Urothelium cell line (cell line): ENCODE measurements at regions not wholly inside any gene's neighbourhood (a gene's known extent, or its start where the extent isn't known, plus 50 kb on each side); places are given as distances from the start of the nearest gene placed in this dataset.

Source experiments
- DNase-seq: peaks from one replicate; pipeline ENCODE4 v3.0.0; 2011; ENCODE audit warnings: low spot score, mixed read lengths
- FAIRE-seq: peaks from 2 replicates; lab custom pipeline; 2011; peaks lifted over from hg19 to GRCh38; lab: Jason Lieb, UNC

DNA sequence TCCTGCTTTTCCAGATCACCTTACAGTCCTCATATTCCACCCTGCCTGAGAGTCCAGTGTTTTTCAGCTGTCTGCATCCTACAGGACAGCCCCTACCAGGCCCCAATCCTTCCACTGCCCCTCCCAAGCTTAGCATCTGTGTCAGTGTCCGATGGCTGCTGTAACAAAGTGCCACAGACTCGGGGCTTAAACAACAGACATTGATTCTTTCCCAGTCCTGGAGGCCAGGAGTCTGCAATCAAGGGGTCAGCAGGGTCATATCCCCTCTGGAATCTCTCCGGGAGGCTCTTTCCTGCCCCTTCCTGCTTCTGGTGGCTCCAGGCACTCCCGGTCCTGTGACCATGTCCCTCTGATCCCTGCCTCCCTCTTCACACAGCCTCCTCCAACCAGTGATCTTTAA is 396.6 kb upstream of the MAP3K7 start:
- DNase-seq = no peak
- FAIRE-seq = no peak

DNA sequence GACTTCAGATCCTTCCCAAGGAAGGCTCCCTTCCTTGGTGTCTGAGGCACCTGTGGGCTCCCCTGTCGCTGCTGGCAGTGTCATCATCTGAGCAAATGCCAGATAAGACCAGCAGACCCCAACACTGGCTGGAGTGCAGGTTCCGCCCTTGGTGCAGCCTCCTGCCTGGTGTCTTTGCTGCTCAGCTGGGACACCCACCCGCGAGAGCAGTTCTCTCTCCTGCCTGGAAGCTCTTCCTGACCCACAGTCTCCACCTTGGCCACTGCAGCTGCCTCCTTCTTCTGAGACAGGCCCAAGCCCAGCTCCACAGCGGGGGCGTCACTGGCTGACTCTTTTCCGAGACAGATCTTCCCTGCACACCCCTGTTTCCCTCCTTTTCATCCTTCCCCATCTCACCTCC is 395.7 kb upstream of the MAP3K7 start:
- no peak for DNase-seq
- FAIRE-seq = no peak

- FAIRE-seq (no peak), DNase-seq (no peak)
Measured at GRCh38 chr6:90982051-90982450, 395.2 kb upstream of the MAP3K7 start.

DNA sequence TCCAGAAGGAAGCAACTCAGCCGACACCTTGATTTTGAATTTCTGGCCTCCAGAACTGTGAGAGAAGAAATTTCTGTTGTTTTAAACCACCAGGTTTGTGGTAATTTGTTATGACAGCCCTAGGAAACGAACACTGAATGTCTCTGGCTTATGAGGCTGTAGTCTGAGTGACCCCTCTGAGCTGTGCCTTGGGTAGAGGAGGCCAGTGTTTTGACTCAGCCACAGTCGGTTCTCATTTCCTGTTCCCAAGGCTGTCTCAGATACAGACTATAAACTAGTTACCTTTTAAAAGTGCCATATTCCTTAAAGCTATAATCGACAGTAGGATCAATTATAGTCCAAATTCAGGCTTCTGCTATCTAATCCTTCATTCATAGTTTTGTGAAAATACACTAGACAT is 391.2 kb upstream of the MAP3K7 start:
- DNase-seq (no peak), FAIRE-seq (no peak)

GRCh38 chr6:90977513-90977912 is 390.6 kb upstream of the MAP3K7 start:
- no peak for FAIRE-seq

DNA sequence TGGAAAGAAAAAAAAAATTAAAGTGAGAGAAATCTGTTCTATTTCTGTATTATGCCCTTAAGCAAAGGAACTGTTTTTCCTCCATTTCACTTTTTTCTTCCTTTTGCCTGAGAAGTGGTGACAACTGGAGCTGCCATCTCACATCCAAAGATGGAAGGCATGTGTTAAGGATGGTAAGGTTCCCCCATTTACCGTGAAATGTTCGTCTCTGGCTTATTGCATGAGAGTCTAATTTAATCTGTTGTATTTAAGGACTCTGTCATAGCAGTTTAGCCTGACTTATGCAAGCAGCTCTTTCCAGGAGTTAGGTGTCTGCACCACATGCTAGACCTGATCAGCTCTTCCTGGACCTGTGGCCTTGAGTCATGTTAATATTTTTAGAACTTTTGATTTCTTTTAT is 389.5 kb upstream of the MAP3K7 start:
- no peak for FAIRE-seq
- DNase-seq = no peak

More at GRCh38 chr6:90977513-90977912, 390.6 kb upstream of the MAP3K7 start:
- no peak for DNase-seq

DNA sequence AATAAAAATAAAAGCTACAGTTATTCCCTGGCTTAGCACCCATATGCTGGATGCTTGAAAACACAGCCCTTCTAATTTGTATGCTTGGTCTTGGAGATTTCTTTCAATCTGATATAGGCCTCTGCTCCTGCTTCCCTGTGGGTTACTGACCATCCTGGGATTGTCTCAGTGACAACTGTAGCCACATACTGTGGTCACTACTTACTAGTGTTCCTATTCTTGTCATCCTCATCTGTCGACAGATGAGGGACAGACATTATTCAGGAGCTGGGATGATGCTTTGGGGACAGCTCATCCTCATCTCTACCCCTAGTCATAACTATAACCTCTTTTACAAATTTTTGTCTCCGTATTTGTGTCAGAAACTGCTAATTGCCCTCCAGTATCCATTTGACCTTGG is 388.9 kb upstream of the MAP3K7 start:
- no peak for FAIRE-seq
- no peak for DNase-seq

DNA sequence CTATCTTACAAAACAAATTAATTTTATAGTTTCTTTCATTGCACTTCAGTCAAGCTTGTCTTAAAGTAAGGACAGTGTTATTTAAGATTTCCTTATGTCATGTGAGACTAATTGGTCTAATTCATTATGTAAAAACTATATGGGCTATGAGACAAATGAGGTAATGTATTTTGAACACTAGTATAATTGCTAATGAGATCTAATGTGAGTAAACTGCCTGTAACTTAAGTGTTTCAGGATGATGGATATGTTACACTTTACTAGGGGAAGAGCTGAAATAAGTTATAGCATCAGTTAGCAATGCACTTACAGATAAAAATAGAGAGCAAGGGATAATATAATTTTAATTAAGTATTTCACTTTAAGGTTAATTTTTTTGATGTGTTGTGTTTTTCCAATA is 386.3 kb upstream of the MAP3K7 start:
- DNase-seq = no peak
- FAIRE-seq = no peak

- no peak for FAIRE-seq
- no peak for DNase-seq
Measured at GRCh38 chr6:90970672-90971071, 383.8 kb upstream of the MAP3K7 start.

- FAIRE-seq (no peak), DNase-seq (no peak)
Measured at GRCh38 chr6:90967471-90967870, 380.6 kb upstream of the MAP3K7 start.

DNA sequence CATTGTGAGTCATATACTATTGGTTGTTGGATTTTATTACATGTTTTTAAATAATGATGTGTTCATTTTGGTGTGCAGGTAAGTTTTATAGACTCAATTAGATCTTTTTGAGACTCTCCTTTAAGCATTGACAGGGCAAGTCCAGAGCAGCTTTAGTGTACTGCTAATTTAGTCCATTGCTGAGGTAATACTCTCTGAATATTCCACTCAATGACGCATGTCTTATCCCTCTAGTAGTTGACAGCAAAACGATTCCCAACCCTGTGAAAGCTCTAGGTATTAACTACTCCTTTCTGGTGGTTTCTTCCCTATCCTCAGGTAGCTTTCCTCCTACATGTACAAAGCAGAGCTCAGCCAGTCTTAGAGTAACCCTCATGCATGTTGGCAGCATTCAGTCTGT is 373.5 kb upstream of the MAP3K7 start:
- DNase-seq = no peak
- FAIRE-seq = no peak

GRCh38 chr6:90955246-90955645 is 368.4 kb upstream of the MAP3K7 start:
- FAIRE-seq = no peak
- no peak for DNase-seq

DNA sequence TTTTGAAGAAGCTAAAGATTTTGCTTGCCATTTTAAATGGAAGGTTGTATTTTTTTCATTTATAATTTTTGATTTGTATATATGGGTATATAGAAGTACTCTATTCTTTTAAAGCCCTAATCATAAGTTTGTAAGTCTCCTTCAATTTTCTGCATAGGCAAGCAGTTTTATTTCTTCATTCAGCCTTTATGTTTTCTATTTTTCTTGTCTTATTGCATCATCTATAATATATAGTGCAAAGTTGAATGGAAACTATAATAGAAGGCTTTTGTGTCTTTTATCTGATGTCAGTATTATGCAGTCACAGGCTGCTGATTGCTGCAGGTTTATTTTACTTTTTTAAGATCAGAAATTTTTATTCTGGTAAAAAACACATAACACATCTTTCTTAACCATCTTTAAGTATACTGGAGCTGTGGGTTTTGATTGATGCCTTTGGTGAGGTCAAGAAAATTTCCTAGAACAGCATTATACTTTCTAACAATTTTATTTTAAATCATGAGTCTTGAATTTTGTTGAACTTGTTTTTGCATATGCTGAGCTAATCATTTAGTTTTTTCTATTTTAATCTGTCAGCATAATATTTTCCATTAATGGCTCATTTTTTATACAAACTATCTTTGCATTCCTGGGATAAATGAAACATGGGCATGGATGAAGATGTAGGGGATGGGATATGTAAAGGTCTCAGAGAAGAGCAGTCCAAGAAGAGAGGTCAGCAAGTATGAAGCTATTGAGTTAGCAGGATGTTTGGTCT is 366.7 kb upstream of the MAP3K7 start:
- no peak for FAIRE-seq

DNA sequence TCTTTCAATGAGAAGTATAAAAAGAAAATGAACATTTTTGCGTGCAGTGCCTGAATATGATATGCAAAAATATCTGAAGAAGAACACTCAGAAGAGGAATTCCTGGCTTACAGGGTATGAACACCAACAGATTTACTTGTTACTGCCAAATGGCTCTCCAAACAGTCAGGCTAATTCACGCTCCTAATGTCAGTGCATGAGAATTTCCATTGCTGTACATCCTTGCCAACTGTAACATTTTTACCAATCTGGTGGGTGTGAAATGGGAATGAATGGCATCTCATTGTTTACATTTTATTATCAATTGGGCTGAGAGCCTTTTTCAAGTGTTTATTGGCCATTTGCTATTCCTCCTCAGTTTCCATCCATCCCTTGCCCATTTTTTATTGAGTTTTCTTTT is 365.3 kb upstream of the MAP3K7 start:
- FAIRE-seq (no peak), DNase-seq (no peak)

More for the DNA sequence above, 366.7 kb upstream of the MAP3K7 start:
- DNase-seq = no peak

DNA sequence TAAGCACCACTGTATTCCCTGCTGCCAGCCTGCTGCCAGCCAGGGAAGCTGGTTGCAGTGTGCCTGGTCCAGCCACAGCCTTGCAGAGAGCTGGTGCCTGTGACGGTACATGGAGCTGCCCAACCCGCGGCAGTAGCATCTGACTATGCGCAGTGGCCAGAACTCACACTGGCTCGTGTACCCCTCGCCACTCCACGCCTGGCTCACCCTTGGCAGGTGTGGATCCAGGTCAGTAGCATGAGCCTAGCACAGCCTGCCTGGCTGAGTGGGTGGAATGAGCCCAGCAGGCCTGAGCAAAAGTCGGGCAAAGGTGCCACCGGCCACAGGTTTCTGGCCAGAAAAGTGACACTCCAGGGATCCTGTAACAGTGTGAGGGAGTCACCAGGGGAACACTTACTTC is 361.7 kb upstream of the MAP3K7 start:
- no peak for DNase-seq
- FAIRE-seq = no peak

DNA sequence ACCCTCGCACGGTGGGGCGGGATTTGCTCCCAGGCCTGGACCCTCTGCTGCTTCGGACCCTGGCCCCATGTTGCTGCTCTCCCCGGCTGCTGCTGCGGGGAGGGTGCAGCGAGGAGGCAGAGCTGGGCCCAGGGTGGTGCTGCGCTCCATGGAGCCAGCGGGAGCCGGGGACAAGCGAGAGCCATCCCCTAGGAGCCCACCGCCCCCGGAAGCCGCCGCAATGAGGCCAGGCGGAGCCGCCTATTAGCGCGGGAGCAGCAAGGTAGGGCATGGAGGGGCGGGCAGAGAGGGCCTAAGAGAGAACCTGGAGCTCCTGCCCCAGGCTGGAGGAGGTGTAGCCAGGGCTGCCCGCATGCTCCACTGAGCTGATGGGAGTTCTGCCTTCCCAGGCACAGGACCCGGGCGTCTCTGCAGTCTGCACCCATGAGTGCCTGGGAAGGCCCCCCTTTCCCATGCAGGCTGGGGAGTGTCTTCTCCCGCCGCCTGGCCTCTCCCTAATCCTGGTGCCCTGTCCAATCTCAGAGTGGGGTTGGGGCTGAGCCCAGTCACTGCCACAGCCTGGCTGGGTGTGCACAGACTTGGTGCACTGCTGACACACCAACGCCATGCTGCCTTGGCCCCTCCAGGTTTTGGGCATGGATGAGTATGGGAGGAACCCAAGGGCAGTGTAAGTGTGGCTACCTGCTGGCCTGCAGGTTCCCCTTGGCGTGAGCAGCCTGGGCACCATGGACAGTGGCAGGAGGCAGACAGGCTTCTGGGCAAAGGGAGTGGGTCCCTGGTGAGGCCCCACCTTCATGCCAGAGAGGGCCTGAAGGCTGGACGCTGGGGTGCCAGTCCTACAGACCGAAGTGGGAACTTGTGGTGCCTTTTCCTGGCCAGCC is 360.6 kb upstream of the MAP3K7 start:
- DNase-seq (no peak), FAIRE-seq (no peak)

DNA sequence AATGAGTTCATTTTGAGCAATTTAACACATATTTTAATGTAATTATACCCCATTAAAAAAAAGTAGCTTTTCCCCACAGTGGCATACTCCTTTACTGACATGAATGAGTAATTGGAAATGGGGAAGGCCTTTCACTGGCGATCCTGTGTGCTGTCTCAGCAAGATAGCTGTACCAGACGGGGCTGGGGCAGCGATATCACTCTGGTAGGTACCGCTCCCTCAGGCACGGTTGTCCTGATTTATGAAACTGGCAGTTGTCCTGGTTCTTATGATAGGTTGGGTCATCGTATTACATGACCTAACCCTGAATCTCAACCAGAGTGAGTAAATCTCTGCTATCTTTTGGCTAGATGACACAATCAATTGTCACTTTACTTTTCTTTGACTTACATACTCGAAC is 355.0 kb upstream of the MAP3K7 start:
- FAIRE-seq (no peak), DNase-seq (no peak)

- peak; percentile 31 for DNase-seq
- FAIRE-seq = no peak
Measured at GRCh38 chr6:90940812-90941481, 354.1 kb upstream of the MAP3K7 start.

- DNase-seq (no peak), FAIRE-seq (no peak)
Measured at GRCh38 chr6:90939906-90940305, 353.0 kb upstream of the MAP3K7 start.

- DNase-seq = no peak
- FAIRE-seq = no peak
Measured at GRCh38 chr6:90938122-90938521, 351.2 kb upstream of the MAP3K7 start.

DNA sequence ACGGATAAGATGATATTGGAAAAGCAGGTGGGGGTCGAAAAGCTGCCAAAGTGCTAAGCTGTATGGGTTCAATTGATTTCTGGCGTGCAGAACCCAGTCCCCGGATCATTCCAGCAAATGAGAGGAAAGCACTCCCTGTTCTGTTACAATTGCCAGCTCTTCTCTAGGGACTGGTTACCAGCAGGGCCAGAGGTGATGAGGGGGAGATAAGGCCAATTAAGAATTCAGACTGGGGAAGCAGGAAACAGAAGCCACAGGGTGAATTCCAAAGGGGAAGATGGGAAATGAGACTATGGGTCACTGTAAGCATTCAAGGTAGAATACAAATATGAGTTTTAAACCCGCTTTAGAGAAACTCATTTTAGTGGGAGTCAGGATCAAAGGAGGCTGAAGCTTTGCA is 349.4 kb upstream of the MAP3K7 start:
- DNase-seq = no peak

GRCh38 chr6:90934966-90935365 is 348.1 kb upstream of the MAP3K7 start:
- no peak for DNase-seq
- FAIRE-seq = no peak

More for the DNA sequence above, 349.4 kb upstream of the MAP3K7 start:
- no peak for FAIRE-seq
